DOHH2 (cell line): ENCODE measurements at regions not wholly inside any gene's neighbourhood (a gene's known extent, or its start where the extent isn't known, plus 50 kb on each side); places are given as distances from the start of the nearest gene placed in this dataset.

Experiments used
- H3F3A ChIP-seq: fragments of 200-600 bp; sonication (generic), shearing (Covaris generic); 2 replicates; pipeline ENCODE4 v1.6.0; 2016; ENCODE audit warnings: antibody characterized with exemption, mild to moderate bottlenecking; ENCODE audit not compliant: control insufficient read depth, insufficient read depth
- H3K27ac ChIP-seq: fragments of 200-600 bp; sonication (generic); 2 replicates; pipeline ENCODE4 v1.5.1; 2014; ENCODE audit warnings: low read depth, mild to moderate bottlenecking, low read length, moderate library complexity
- H3K27me3 ChIP-seq: fragments of 200-600 bp; sonication (generic); 2 replicates; pipeline ENCODE4 v1.6.1; 2014; ENCODE audit warnings: mild to moderate bottlenecking, low read length, mixed read lengths; ENCODE audit not compliant: control insufficient read depth
- H3K36me3 ChIP-seq: fragments of 200-600 bp; sonication (generic); 2 replicates; pipeline ENCODE4 v1.6.1; 2014; ENCODE audit warnings: mild to moderate bottlenecking, low read length, moderate library complexity, mixed read lengths; ENCODE audit not compliant: control insufficient read depth
- H3K4me1 ChIP-seq: fragments of 200-600 bp; sonication (generic); 2 replicates; pipeline ENCODE4 v1.6.1; 2014; ENCODE audit warnings: mild to moderate bottlenecking, low read length, mixed read lengths; ENCODE audit not compliant: control insufficient read depth
- H3K4me2 ChIP-seq: fragments of 200-600 bp; sonication (generic); 2 replicates; pipeline ENCODE4 v1.6.0; 2014; ENCODE audit warnings: mild to moderate bottlenecking, low read length, moderate library complexity
- H3K4me3 ChIP-seq: fragments of 200-600 bp; sonication (generic); 2 replicates; pipeline ENCODE4 v1.5.1; 2014; ENCODE audit warnings: mild to moderate bottlenecking, low read length, mixed read lengths
- H3K79me2 ChIP-seq: fragments of 200-600 bp; sonication (generic); 2 replicates; pipeline ENCODE4 v1.6.1; 2014; ENCODE audit warnings: mild to moderate bottlenecking, low read length, mixed read lengths; ENCODE audit not compliant: control insufficient read depth
- H3K9me2 ChIP-seq: fragments of 200-600 bp; sonication (generic); replicated peaks from 2 replicates; pipeline ENCODE4 v1.6.1; 2014; ENCODE audit warnings: mild to moderate bottlenecking, low read length, mixed read lengths; ENCODE audit not compliant: control insufficient read depth
- H3K9me3 ChIP-seq: fragments of 200-600 bp; sonication (generic); 2 replicates; pipeline ENCODE4 v1.6.1; 2014; ENCODE audit warnings: antibody characterized with exemption, low read length, mixed read lengths; ENCODE audit not compliant: control insufficient read depth, insufficient read depth
- H4K20me1 ChIP-seq: fragments of 200-600 bp; sonication (generic); 2 replicates; pipeline ENCODE4 v1.6.0; 2014; ENCODE audit warnings: low read depth, mild to moderate bottlenecking, antibody characterized with exemption, low read length, moderate library complexity; ENCODE audit not compliant: control insufficient read depth, insufficient read depth
- CTCF ChIP-seq: fragments of 200-600 bp; sonication (generic); IDR thresholded peaks from one replicate; pipeline ENCODE4 v1.5.1; 2014; ENCODE audit warnings: antibody characterized with exemption, mild to moderate bottlenecking, low read depth, low read length; ENCODE audit not compliant: poor library complexity, severe bottlenecking
- EZH2phosphoT487 ChIP-seq: fragments of 200-600 bp; sonication (generic); IDR thresholded peaks from 2 replicates; pipeline ENCODE4 v1.6.1; 2017; ENCODE audit warnings: borderline replicate concordance, mild to moderate bottlenecking, antibody characterized with exemption, low read length, moderate library complexity, mixed read lengths

- no peak overlapping the region for H3K27ac ChIP-seq
- no peaks in the 10 kb centered on the region for H3F3A ChIP-seq
- no peaks in the 10 kb centered on the region for H3K79me2 ChIP-seq
- H3K4me3 ChIP-seq: no peak overlapping the region
- H3K9me2 ChIP-seq: no peaks in the 10 kb centered on the region
- H3K27me3 ChIP-seq: no peaks in the 10 kb centered on the region
- TF ChIP-seq CTCF (no peak), EZH2phosphoT487 (no peak)
- no peaks in the 10 kb centered on the region for H3K4me1 ChIP-seq
- no peaks in the 10 kb centered on the region for H3K36me3 ChIP-seq
- no peaks in the 10 kb centered on the region for H4K20me1 ChIP-seq
- no peak overlapping the region for H3K4me2 ChIP-seq
- H3K9me3 ChIP-seq: no peaks in the 10 kb centered on the region
Measured at GRCh38 chr15:87741350-87741749, 515.2 kb downstream of the NTRK3 start.

GRCh38 chr15:87740655-87741344 is 515.7 kb downstream of the NTRK3 start:
- no peaks in the 10 kb centered on the region for H3K79me2 ChIP-seq
- no peaks in the 10 kb centered on the region for H3K27me3 ChIP-seq
- H3K36me3 ChIP-seq: no peaks in the 10 kb centered on the region
- no peaks in the 10 kb centered on the region for H3F3A ChIP-seq
- H3K4me2 ChIP-seq: no peak overlapping the region
- no peaks in the 10 kb centered on the region for H4K20me1 ChIP-seq
- H3K9me2 ChIP-seq: no peaks in the 10 kb centered on the region
- H3K27ac ChIP-seq: no peak overlapping the region
- no peaks in the 10 kb centered on the region for H3K4me1 ChIP-seq
- no peak for TF ChIP-seq EZH2phosphoT487
- no peak for TF ChIP-seq CTCF
- H3K9me3 ChIP-seq: no peaks in the 10 kb centered on the region
- H3K4me3 ChIP-seq: no peak overlapping the region

GRCh38 chr15:87739866-87740265 is 516.7 kb downstream of the NTRK3 start:
- Histone ChIP-seq H3K9me2 (no peaks in the 10 kb centered on the region), H3K4me1 (no peaks in the 10 kb centered on the region), H3K9me3 (no peaks in the 10 kb centered on the region), H3K36me3 (no peaks in the 10 kb centered on the region), H4K20me1 (no peaks in the 10 kb centered on the region), H3K4me2 (no peak overlapping the region), H3K4me3 (no peak overlapping the region), H3K27ac (no peak overlapping the region), H3F3A (no peaks in the 10 kb centered on the region), H3K27me3 (no peaks in the 10 kb centered on the region), H3K79me2 (no peaks in the 10 kb centered on the region)
- TF ChIP-seq CTCF (no peak), EZH2phosphoT487 (no peak)
